GM12878 (cell line): ENCODE measurements at regions not wholly inside any gene's neighbourhood (a gene's known extent, or its start where the extent isn't known, plus 50 kb on each side); places are given as distances from the start of the nearest gene placed in this dataset.

Experiments used
- ATAC-seq: fragments of 200-7000 bp; cut with Tn5 transposase; 3 replicates; pipeline ENCODE4 v1.9.1; 2020; ENCODE audit warnings: mild to moderate bottlenecking, moderate library complexity
- BruUV-seq: library from RNA; stranded (reverse); fragments of 400-500 nt; replicated peaks from 2 replicates; lab custom pipeline; 2021; lab: Mats Ljungman, UMichigan
- CTCF ChIA-PET: fragments of 300-600 bp; sonication (Branson Sonifier 250); formaldehyde crosslinking; extraction: SDS; loops from one replicate; lab custom pipeline; 2021; ENCODE audit warnings: inconsistent platforms; lab: Yijun Ruan, JAX
- POLR2A ChIA-PET: fragments of 350-600 bp; formaldehyde crosslinking; extraction: SDS; loops from one replicate; lab custom pipeline; 2021; ENCODE audit warnings: inconsistent platforms; lab: Charles Lee
- RAD21 ChIA-PET: fragments of 300-600 bp; sonication (Branson Sonifier 250); formaldehyde crosslinking; loops from one replicate; lab custom pipeline; 2023; ENCODE audit warnings: antibody characterized with exemption; ENCODE audit not compliant: unreplicated experiment; lab: Charles Lee
- SMC1A ChIA-PET: fragments of 300-600 bp; sonication (Branson Sonifier 250); formaldehyde crosslinking; loops from one replicate; lab custom pipeline; 2023; ENCODE audit not compliant: unreplicated experiment, uncharacterized antibody; lab: Charles Lee
- DNase-seq: peaks from one replicate; pipeline ENCODE4 v3.0.0-alpha.2; 2011; ENCODE audit warnings: low read depth, low spot score
- FAIRE-seq: peaks from 3 replicates; lab custom pipeline; 2011; peaks lifted over from hg19 to GRCh38; lab: Jason Lieb, UNC
- H2AFZ ChIP-seq: 2 replicates; pipeline ENCODE4 v1.6.0; 2011; ENCODE audit warnings: low read depth, low read length, control low read depth; ENCODE audit not compliant: control insufficient read depth
- H3K27ac ChIP-seq: 2 replicates; pipeline ENCODE4 v1.5.1; 2011; ENCODE audit warnings: control low read depth; ENCODE audit not compliant: control insufficient read depth, insufficient read depth
- H3K27me3 ChIP-seq, 2 experiments: replicated peaks in 1 of 2; 2 replicates each; pipeline versions ENCODE4 v1.6.0 to v1.6.1; 2011; ENCODE audit warnings: low read length in 1 of 2; ENCODE audit not compliant: control insufficient read depth in 2 of 2, insufficient read depth in 2 of 2
- H3K36me3 ChIP-seq, 2 experiments: 2 replicates each; pipeline ENCODE4 v1.5.1; 2011; ENCODE audit warnings: low read length in 1 of 2; ENCODE audit not compliant: control insufficient read depth in 2 of 2, insufficient read depth in 2 of 2
- H3K4me1 ChIP-seq: 2 replicates; pipeline ENCODE4 v1.6.1; 2011; ENCODE audit warnings: mild to moderate bottlenecking, low read length, moderate library complexity, mixed read lengths; ENCODE audit not compliant: control insufficient read depth, insufficient read depth
- H3K4me2 ChIP-seq: 2 replicates; pipeline ENCODE4 v1.6.0; 2011; ENCODE audit warnings: control low read depth; ENCODE audit not compliant: control insufficient read depth, insufficient read depth
- H3K4me3 ChIP-seq: fragments of 200-600 bp; sonication (generic); 2 replicates; pipeline ENCODE4 v1.5.1; 2016
- H3K79me2 ChIP-seq: 2 replicates; pipeline ENCODE4 v1.6.0; 2011; ENCODE audit warnings: low read length; ENCODE audit not compliant: control insufficient read depth, insufficient read depth
- H3K9ac ChIP-seq: 2 replicates; pipeline ENCODE4 v1.8.0; 2011; ENCODE audit warnings: low read length, control low read depth, mixed read lengths; ENCODE audit not compliant: control insufficient read depth, insufficient read depth
- H3K9me3 ChIP-seq: replicated peaks from 3 replicates; pipeline ENCODE4 v1.5.1; 2011; ENCODE audit warnings: mild to moderate bottlenecking, low read length; ENCODE audit not compliant: control insufficient read depth, insufficient read depth
- H4K20me1 ChIP-seq: 2 replicates; pipeline ENCODE4 v1.6.0; 2011; ENCODE audit not compliant: control insufficient read depth, insufficient read depth
- ETV6 ChIP-seq, 2 experiments: fragments of 450-650 bp in 1 of 2; IDR thresholded peaks in 1 of 2; conservative IDR thresholded peaks in 1 of 2; 2 replicates each; pipeline ENCODE4 v1.6.1; 2014; ENCODE audit warnings: antibody characterized with exemption in 1 of 2, borderline replicate concordance in 1 of 2, low read depth in 1 of 2, mild to moderate bottlenecking in 1 of 2, moderate library complexity in 1 of 2
- EZH2 ChIP-seq: IDR thresholded peaks from 2 replicates; pipeline ENCODE4 v1.6.1; 2012; ENCODE audit warnings: low read depth, mild to moderate bottlenecking, control low read depth, inconsistent platforms, low read length, borderline replicate concordance; ENCODE audit not compliant: control insufficient read depth
- HDAC6 ChIP-seq: fragments of 200-600 bp; sonication (generic); IDR thresholded peaks from one replicate; pipeline ENCODE4 v1.8.0; 2017; ENCODE audit warnings: antibody characterized with exemption; ENCODE audit not compliant: unreplicated experiment
- MEF2B ChIP-seq: fragments of 450-650 bp; IDR thresholded peaks from 2 replicates; pipeline ENCODE4 v1.6.1; 2018; ENCODE audit warnings: mild to moderate bottlenecking, moderate library complexity; ENCODE audit not compliant: partially characterized antibody, poor library complexity, severe bottlenecking
- PML ChIP-seq: IDR thresholded peaks from 2 replicates; pipeline ENCODE4 v1.6.1; 2012; ENCODE audit warnings: low read length, inconsistent platforms
- POLR2A ChIP-seq: IDR thresholded peaks from 2 replicates; pipeline ENCODE4 v1.6.1; 2011; ENCODE audit warnings: low read depth, mild to moderate bottlenecking, low read length
- RB1 ChIP-seq: fragments of 450-650 bp; formaldehyde crosslinking; IDR thresholded peaks from 2 replicates; pipeline ENCODE4 v1.6.1; 2017; ENCODE audit warnings: mild to moderate bottlenecking, borderline replicate concordance
- RFX5 ChIP-seq: IDR thresholded peaks from 2 replicates; pipeline ENCODE4 v1.6.1; 2011; ENCODE audit warnings: low read depth, low read length, improper control_type of control experiment
- SRF ChIP-seq, 2 experiments: IDR thresholded peaks; 2 replicates each; pipeline ENCODE4 v1.6.1; 2011; ENCODE audit warnings: low read depth in 2 of 2, low read length in 2 of 2, mild to moderate bottlenecking in 1 of 2, moderate library complexity in 1 of 2
- STAT3 ChIP-seq: IDR thresholded peaks from 2 replicates; pipeline ENCODE4 v1.6.1; 2011; ENCODE audit warnings: low read depth, low read length, improper control_type of control experiment
- SUZ12 ChIP-seq: fragments of 200-600 bp; sonication (generic); IDR thresholded peaks from one replicate; pipeline ENCODE4 v1.6.1; 2018; ENCODE audit warnings: antibody characterized with exemption, mild to moderate bottlenecking; ENCODE audit not compliant: unreplicated experiment
- YY1 ChIP-seq: IDR thresholded peaks from 2 replicates; pipeline ENCODE4 v1.6.1; 2011; ENCODE audit warnings: low read depth, mild to moderate bottlenecking, low read length
- WGBS: methylation state at CpG from one replicate; pipeline ENCODE4 v1.1.6; 2016; ENCODE audit warnings: low lambda C conversion rate; ENCODE audit not compliant: insufficient replicate concordance, insufficient coverage; ENCODE audit errors: missing lambda C conversion rate; 5-methylcytosine and 5-hydroxymethylcytosine counted together
- in situ Hi-C: fragments of 300-500 bp; cut with MboI; formaldehyde crosslinking; loops from 9 replicates; pipeline ENCODE4 v1.14.3; 2018; ENCODE audit warnings: mixed read lengths
- intact Hi-C: fragments of 100-400 bp; cut with micrococcal nuclease; formaldehyde crosslinking; loops from one replicate; pipeline ENCODE4 v1.14.2; 2022; ENCODE audit not compliant: unreplicated experiment
- TF ChIP-seq, protein P1 (sequence below): fragments of 150-350 bp; IDR thresholded peaks from 2 replicates; pipeline ENCODE4 v1.6.1; 2014; ENCODE audit warnings: mild to moderate bottlenecking, low read depth, low read length
- TF ChIP-seq, protein P2 (sequence below): fragments of 450-650 bp; IDR thresholded peaks from 2 replicates; pipeline ENCODE4 v1.6.1; 2016; ENCODE audit warnings: mild to moderate bottlenecking

DNA sequence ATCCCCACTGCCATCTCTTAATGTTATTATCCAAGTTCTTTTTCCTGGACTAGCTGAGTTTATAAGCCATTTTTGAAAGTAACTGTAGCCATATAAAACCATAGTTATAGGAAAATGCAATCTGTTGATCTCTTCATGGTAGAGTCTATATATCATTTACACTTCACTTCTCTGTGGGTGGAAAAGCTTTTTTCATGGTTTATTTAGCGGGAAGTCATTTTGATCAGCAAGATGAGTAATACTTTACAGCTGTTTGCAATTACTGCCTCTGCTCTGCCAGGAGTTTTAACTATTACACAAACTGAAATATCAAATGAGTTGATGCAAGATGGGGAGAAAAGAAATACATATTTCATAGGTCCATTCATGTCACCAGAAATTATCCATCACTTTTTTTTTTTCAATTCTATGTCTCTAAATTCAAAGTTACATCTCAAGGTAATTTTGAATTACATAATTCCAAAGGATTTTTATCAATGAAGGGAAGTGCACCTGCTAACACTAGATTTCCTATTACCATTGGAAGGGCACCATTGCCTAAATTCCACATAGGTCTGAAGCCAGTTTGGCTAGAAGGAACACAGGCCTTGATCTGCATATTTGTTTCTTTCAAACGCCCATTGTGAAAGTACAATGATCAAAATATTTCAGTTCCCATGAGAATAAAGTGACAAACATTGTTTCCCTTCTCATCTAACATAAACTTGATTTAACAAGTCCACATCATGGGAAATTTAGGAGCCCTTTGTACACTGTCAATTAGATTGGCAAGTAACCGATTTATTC is 296.7 kb downstream of the ZNF326 start:
- RAD21 ChIA-PET, result interaction anchor here (0.5 to 1.8 kb wide), 3 partner anchors 38 to 275 kb away, joined by 3 to 4 read pairs (median 3); no protein-coding TSS in a partner anchor
- H3K36me3 ChIP-seq, result no peaks in the 10 kb centered on the region
- in situ Hi-C loops, result no loop called here
- H2AFZ ChIP-seq, result no peak overlapping the region
- no peak for TF ChIP-seq YY1
- TF ChIP-seq EZH2, result no peak
- TF ChIP-seq POLR2A, result no peak
- TF ChIP-seq MEF2B, result peak; percentile 20
- TF ChIP-seq SRF (IDR thresholded peaks at IDR 0.05; ENCODE audit: low read depth in 2 of 2, low read length in 2 of 2), result no peak
- no peak for TF ChIP-seq STAT3
- TF ChIP-seq, all 136 proteins: peak for 1
- CTCF ChIA-PET, result interaction anchor here (0.7 to 1.4 kb wide), 2 partner anchors 8 to 891 kb away, joined by 3 to 4 read pairs; no protein-coding TSS in a partner anchor
- SMC1A ChIA-PET, result interaction anchor here (0.8 to 1.6 kb wide), 6 partner anchors 34 to 259 kb away, joined by 3 to 4 read pairs (median 3); no protein-coding TSS in a partner anchor
- DNase-seq (no peak), FAIRE-seq (no peak), ATAC-seq (no peak)
- Histone ChIP-seq H3K9ac (no peak overlapping the region), H3K4me1 (no peaks in the 10 kb centered on the region), H3K4me2 (no peak overlapping the region), H3K9me3 (no peaks in the 10 kb centered on the region), H3K79me2 (no peaks in the 10 kb centered on the region), H3K27ac (no peak overlapping the region), H3K27me3 (no peaks in the 10 kb centered on the region), H4K20me1 (no peaks in the 10 kb centered on the region), H3K4me3 (no peak overlapping the region)
- BruUV-seq, result no TSS peak
- intact Hi-C loops, result no loop called here
- POLR2A ChIA-PET, result no interaction called here
- WGBS, result 32% methylated on average over 3 of the region's 3 CpGs

DNA sequence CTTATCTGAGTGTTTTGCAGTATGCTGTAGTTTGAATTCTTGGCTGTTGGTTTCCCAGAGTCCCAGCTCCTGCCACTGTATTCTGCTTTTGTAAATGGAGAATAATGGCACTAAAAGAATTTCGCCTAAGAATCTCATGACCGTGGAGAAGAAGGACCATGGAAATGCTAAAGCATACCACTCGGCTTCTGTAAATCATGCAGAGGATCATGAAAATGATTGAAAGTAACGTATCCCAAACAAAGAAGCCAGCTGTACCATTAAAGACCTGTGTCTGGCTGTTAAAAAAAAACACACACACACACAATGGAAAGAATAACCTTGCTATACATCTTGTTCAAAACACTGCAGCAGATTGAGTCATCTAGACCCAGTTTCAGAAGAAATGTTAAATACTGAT is 287.9 kb downstream of the ZNF326 start:
- FAIRE-seq (no peak), DNase-seq (no peak), ATAC-seq (no peak)
- ChIA-PET RAD21 (no interaction called here), SMC1A (interaction anchor here (1.6 to 1.7 kb wide), 2 partner anchors 16 to 19 kb away, joined by 3 to 5 read pairs; no protein-coding TSS in a partner anchor), POLR2A (no interaction called here), CTCF (interaction anchor here (0.7 to 1.1 kb wide), 2 partner anchors 11 to 882 kb away, joined by 3 read pairs; no protein-coding TSS in a partner anchor)
- H3K4me1 ChIP-seq, result no peaks in the 10 kb centered on the region
- H3K4me3 ChIP-seq, result no peak overlapping the region
- no peaks in the 10 kb centered on the region for H3K9me3 ChIP-seq
- H3K9ac ChIP-seq, result no peak overlapping the region
- in situ Hi-C loops, result no loop called here
- no TSS peak for BruUV-seq
- no peaks in the 10 kb centered on the region for H3K36me3 ChIP-seq
- no peak overlapping the region for H3K4me2 ChIP-seq
- no peak overlapping the region for H2AFZ ChIP-seq
- H3K27me3 ChIP-seq, result no peaks in the 10 kb centered on the region; a peak in 1 of 4 replicates
- H3K79me2 ChIP-seq, result no peaks in the 10 kb centered on the region
- no peaks in the 10 kb centered on the region for H4K20me1 ChIP-seq
- intact Hi-C loops, result no loop called here
- no peak overlapping the region for H3K27ac ChIP-seq
- 9% methylated on average over 4 of the region's 4 CpGs for WGBS
- TF ChIP-seq RB1, result no peak
- no peak for TF ChIP-seq STAT3
- TF ChIP-seq, protein P1, sequence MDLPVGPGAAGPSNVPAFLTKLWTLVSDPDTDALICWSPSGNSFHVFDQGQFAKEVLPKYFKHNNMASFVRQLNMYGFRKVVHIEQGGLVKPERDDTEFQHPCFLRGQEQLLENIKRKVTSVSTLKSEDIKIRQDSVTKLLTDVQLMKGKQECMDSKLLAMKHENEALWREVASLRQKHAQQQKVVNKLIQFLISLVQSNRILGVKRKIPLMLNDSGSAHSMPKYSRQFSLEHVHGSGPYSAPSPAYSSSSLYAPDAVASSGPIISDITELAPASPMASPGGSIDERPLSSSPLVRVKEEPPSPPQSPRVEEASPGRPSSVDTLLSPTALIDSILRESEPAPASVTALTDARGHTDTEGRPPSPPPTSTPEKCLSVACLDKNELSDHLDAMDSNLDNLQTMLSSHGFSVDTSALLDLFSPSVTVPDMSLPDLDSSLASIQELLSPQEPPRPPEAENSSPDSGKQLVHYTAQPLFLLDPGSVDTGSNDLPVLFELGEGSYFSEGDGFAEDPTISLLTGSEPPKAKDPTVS, result no peak
- TF ChIP-seq ETV6 (conservative IDR thresholded peaks at IDR 0.05 in 1 of 2, IDR thresholded peaks at IDR 0.05 in 1 of 2; ENCODE audit: borderline replicate concordance in 1 of 2, low read depth in 1 of 2), result no peak
- TF ChIP-seq HDAC6, result no peak
- TF ChIP-seq, protein P2, sequence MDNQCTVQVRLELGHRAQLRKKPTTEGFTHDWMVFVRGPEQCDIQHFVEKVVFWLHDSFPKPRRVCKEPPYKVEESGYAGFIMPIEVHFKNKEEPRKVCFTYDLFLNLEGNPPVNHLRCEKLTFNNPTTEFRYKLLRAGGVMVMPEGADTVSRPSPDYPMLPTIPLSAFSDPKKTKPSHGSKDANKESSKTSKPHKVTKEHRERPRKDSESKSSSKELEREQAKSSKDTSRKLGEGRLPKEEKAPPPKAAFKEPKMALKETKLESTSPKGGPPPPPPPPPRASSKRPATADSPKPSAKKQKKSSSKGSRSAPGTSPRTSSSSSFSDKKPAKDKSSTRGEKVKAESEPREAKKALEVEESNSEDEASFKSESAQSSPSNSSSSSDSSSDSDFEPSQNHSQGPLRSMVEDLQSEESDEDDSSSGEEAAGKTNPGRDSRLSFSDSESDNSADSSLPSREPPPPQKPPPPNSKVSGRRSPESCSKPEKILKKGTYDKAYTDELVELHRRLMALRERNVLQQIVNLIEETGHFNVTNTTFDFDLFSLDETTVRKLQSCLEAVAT, result no peak
- no peak for TF ChIP-seq RFX5
- no peak for TF ChIP-seq PML
- no peak for TF ChIP-seq SUZ12
